Activated CD4-positive, alpha-beta T cell treated with anti-CD3 and anti-CD28 coated beads, Interleukin-2, amount 50 U/mL, for 48 hours (primary cell): ENCODE measurements at regions not wholly inside any gene's neighbourhood (a gene's known extent, or its start where the extent isn't known, plus 50 kb on each side); places are given as distances from the start of the nearest gene placed in this dataset.
A peak's percentile ranks its signal among the peaks of the same experiment; 100 is the strongest.
"Not testable (repeated sequence)": the region's sequence is repeated elsewhere in the genome, so short reads cannot be mapped to it uniquely, and the experiment has no call there.

Source experiments
- DNase-seq, 2 experiments: peaks; one replicate each; pipeline ENCODE4 v3.0.0-alpha.2; 2020

- no peak for DNase-seq
Measured at GRCh38 chr6:141133836-141134235, 998.9 kb upstream of the GJE1 start.

- no peak for DNase-seq
Measured at GRCh38 chr6:141133346-141133745, 999.4 kb upstream of the GJE1 start.

GRCh38 chr6:141131616-141132015 lies 1001.1 kb upstream of the GJE1 start:
- no peak for DNase-seq

- no peak for DNase-seq
Measured at GRCh38 chr6:141123497-141123896, 1009.2 kb upstream of the GJE1 start.

GRCh38 chr6:141123049-141123448 lies 1009.7 kb upstream of the GJE1 start:
- DNase-seq, result no peak

GRCh38 chr6:141118991-141119390 lies 1013.7 kb upstream of the GJE1 start:
- no peak for DNase-seq

- DNase-seq, result no peak
Measured at GRCh38 chr6:141117874-141118273, 1014.9 kb upstream of the GJE1 start.

GRCh38 chr6:141110481-141110880 lies 1022.2 kb upstream of the GJE1 start:
- DNase-seq, result no peak

GRCh38 chr6:141107591-141108160 lies 1025.0 kb upstream of the GJE1 start:
- no peak for DNase-seq

GRCh38 chr6:141105481-141105880 lies 1027.2 kb upstream of the GJE1 start:
- no peak for DNase-seq

- DNase-seq, result no peak
Measured at GRCh38 chr6:141103246-141103645, 1029.5 kb upstream of the GJE1 start.

- DNase-seq, result no peak
Measured at GRCh38 chr6:141097471-141097870, 1035.3 kb upstream of the GJE1 start.

- DNase-seq, result no peak
Measured at GRCh38 chr6:141095308-141095707, 1037.4 kb upstream of the GJE1 start.

GRCh38 chr6:141088171-141088570 lies 1044.6 kb upstream of the GJE1 start:
- DNase-seq, result no peak

- peak; percentile 3 to 13 for DNase-seq
Measured at GRCh38 chr6:141077355-141078333, 1055.1 kb upstream of the GJE1 start.

GRCh38 chr6:141057761-141058160 lies 1075.0 kb upstream of the GJE1 start:
- no peak for DNase-seq

- DNase-seq, result no peak
Measured at GRCh38 chr6:141056945-141057625, 1075.6 kb upstream of the GJE1 start.

- DNase-seq, result no peak
Measured at GRCh38 chr6:141050471-141050870, 1082.3 kb upstream of the GJE1 start.

- no peak for DNase-seq
Measured at GRCh38 chr6:141048451-141048850, 1084.3 kb upstream of the GJE1 start.

- DNase-seq, result not testable (repeated sequence)
Measured at GRCh38 chr6:141046496-141046895, 1086.2 kb upstream of the GJE1 start.

GRCh38 chr6:141041596-141042087 lies 1091.1 kb upstream of the GJE1 start:
- DNase-seq, result no peak

- no peak for DNase-seq
Measured at GRCh38 chr6:141035312-141036200, 1097.2 kb upstream of the GJE1 start.
